CD8-positive, alpha-beta memory T cell (primary cell): ENCODE measurements at regions not wholly inside any gene's neighbourhood (a gene's known extent, or its start where the extent isn't known, plus 50 kb on each side); places are given as distances from the start of the nearest gene placed in this dataset.

Experiments
- CTCF ChIA-PET: fragments of 350-600 bp; sonication (Branson Sonifier 250); formaldehyde crosslinking; loops from one replicate; lab custom pipeline; 2021; ENCODE audit warnings: antibody characterized with exemption; lab: Charles Lee
- POLR2A ChIA-PET: fragments of 350-600 bp; sonication (Branson Sonifier 250); formaldehyde crosslinking; loops from one replicate; lab custom pipeline; 2021; ENCODE audit warnings: antibody characterized with exemption; lab: Charles Lee
- DNase-seq, 5 donors: peaks; one replicate each; pipeline versions ENCODE4 v3.0.0 to v3.0.0-alpha.2; 2020 to 2022; ENCODE audit warnings: mixed read lengths in 1 of 5
- H3K27ac ChIP-seq: one replicate; pipeline ENCODE4 v1.7.0; 2013; ENCODE audit warnings: low read depth, mild to moderate bottlenecking, low read length, moderate library complexity
- H3K27me3 ChIP-seq: 2 replicates; pipeline ENCODE4 v1.7.0; 2013; ENCODE audit warnings: low read length, mild to moderate bottlenecking; ENCODE audit not compliant: insufficient read depth, poor library complexity, severe bottlenecking
- H3K36me3 ChIP-seq: 2 replicates; pipeline ENCODE4 v1.7.0; 2013; ENCODE audit warnings: mild to moderate bottlenecking, low read length, moderate library complexity; ENCODE audit not compliant: insufficient read depth
- H3K4me1 ChIP-seq: 2 replicates; pipeline ENCODE4 v1.7.0; 2013; ENCODE audit warnings: mild to moderate bottlenecking, low read length, moderate library complexity; ENCODE audit not compliant: insufficient read depth
- H3K4me3 ChIP-seq: 2 replicates; pipeline ENCODE4 v1.7.0; 2013; ENCODE audit warnings: mild to moderate bottlenecking, low read length
- H3K9me3 ChIP-seq: 2 replicates; pipeline ENCODE4 v1.7.0; 2013; ENCODE audit warnings: mild to moderate bottlenecking, low read length
- H3K27ac Mint-ChIP-seq, 8 donors: one replicate each; pipeline ENCODE4 v1.8.0; 2020 to 2021; ENCODE audit warnings: mixed read lengths in 8 of 8, mild to moderate bottlenecking in 6 of 8, inconsistent platforms in 3 of 8, moderate library complexity in 3 of 8
- H3K27me3 Mint-ChIP-seq, 2 donors: one replicate each; pipeline ENCODE4 v1.8.0; 2020 to 2021; ENCODE audit warnings: mixed read lengths in 2 of 2, mild to moderate bottlenecking in 1 of 2, moderate library complexity in 1 of 2
- H3K36me3 Mint-ChIP-seq, 3 donors: one replicate each; pipeline ENCODE4 v1.8.0; 2020 to 2021; ENCODE audit warnings: mixed read lengths in 3 of 3, inconsistent platforms in 1 of 3, mild to moderate bottlenecking in 1 of 3
- H3K4me1 Mint-ChIP-seq, 3 donors: one replicate each; pipeline ENCODE4 v1.8.0; 2020 to 2021; ENCODE audit warnings: mixed read lengths in 3 of 3, inconsistent platforms in 1 of 3, mild to moderate bottlenecking in 1 of 3
- H3K4me3 Mint-ChIP-seq, 7 donors: one replicate each; pipeline ENCODE4 v1.8.0; 2020 to 2021; ENCODE audit warnings: mixed read lengths in 7 of 7, mild to moderate bottlenecking in 6 of 7, moderate library complexity in 4 of 7, inconsistent platforms in 2 of 7
- H3K9me3 Mint-ChIP-seq, 5 donors: one replicate each; pipeline ENCODE4 v1.8.0; 2020 to 2022; ENCODE audit warnings: mixed read lengths in 5 of 5, mild to moderate bottlenecking in 3 of 5, moderate library complexity in 2 of 5, inconsistent platforms in 1 of 5

DNA sequence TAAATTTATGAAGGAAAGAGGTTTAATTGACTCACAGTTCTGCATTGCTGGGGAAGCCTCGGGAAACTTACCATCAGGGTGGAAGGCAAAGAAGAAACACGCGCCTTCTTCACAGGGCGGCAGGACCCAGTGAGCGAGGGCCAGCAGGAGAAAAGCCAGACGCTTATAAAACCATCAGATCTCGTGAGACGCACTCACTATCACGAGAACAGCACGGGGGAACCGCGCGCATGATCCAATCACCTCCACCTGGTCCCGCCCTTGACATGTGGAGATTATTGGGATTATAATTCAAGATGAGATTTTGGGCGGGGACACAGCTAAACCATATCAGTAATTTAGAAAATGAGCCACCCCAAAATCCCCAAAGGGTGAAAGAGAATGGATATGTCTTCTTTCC lies 187.1 kb downstream of the RAP2A start:
- Histone ChIP-seq H3K27me3 (no peaks in the 10 kb centered on the region), H3K4me3 (no peak overlapping the region), H3K9me3 (no peaks in the 10 kb centered on the region), H3K4me1 (no peaks in the 10 kb centered on the region), H3K36me3 (no peaks in the 10 kb centered on the region), H3K27ac (no peak overlapping the region)
- ChIA-PET CTCF (no interaction called here), POLR2A (no interaction called here)
- no peak overlapping the region for H3K27ac Mint-ChIP-seq
- no peaks in the 10 kb centered on the region for H3K4me1 Mint-ChIP-seq
- no peak overlapping the region for H3K4me3 Mint-ChIP-seq
- no peaks in the 10 kb centered on the region for H3K36me3 Mint-ChIP-seq
- H3K9me3 Mint-ChIP-seq = no peaks in the 10 kb centered on the region
- peaks cover 2 to 17% of the 10 kb centered on the region in 2 donors for H3K27me3 Mint-ChIP-seq
- no peak for DNase-seq

- Mint-ChIP-seq H3K9me3 (no peaks in the 10 kb centered on the region), H3K27ac (no peak overlapping the region), H3K36me3 (no peaks in the 10 kb centered on the region), H3K27me3 (peaks cover 1 to 14% of the 10 kb centered on the region in 2 donors), H3K4me1 (no peaks in the 10 kb centered on the region), H3K4me3 (no peak overlapping the region)
- no peak overlapping the region for H3K27ac ChIP-seq
- no peaks in the 10 kb centered on the region for H3K36me3 ChIP-seq
- ChIA-PET CTCF (no interaction called here), POLR2A (no interaction called here)
- no peaks in the 10 kb centered on the region for H3K4me1 ChIP-seq
- no peaks in the 10 kb centered on the region for H3K9me3 ChIP-seq
- no peaks in the 10 kb centered on the region for H3K27me3 ChIP-seq
- no peak for DNase-seq
- H3K4me3 ChIP-seq = no peak overlapping the region
Measured at GRCh38 chr13:97621631-97622030, 187.7 kb downstream of the RAP2A start.

DNA sequence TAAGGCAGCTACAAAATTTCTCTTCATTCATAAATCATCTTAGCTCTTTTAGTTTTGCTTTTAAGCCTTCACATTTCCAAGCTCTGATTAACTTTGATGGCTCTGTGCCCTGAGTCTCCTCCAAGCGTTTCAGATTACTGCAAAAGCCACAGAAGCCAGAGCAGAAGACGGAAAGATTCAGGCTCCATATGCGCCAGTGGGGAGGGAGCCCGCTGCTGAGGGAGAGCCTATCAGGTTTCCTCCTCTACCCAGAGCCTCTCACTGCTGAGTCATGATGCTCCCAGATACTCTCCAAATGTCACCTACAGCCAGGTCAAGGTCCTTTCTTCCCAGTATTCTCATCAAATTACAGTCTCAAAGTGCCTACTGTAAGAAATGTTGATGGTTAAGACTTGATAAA lies 193.6 kb downstream of the RAP2A start:
- Histone ChIP-seq H3K36me3 (no peaks in the 10 kb centered on the region), H3K27ac (no peak overlapping the region), H3K4me3 (no peak overlapping the region), H3K9me3 (no peaks in the 10 kb centered on the region), H3K4me1 (no peaks in the 10 kb centered on the region), H3K27me3 (no peaks in the 10 kb centered on the region)
- H3K27me3 Mint-ChIP-seq = peaks cover 4 to 6% of the 10 kb centered on the region in 2 donors
- H3K9me3 Mint-ChIP-seq = peaks cover 0 to 6% (median 5%) of the 10 kb centered on the region in 5 donors
- POLR2A ChIA-PET = no interaction called here
- H3K27ac Mint-ChIP-seq = no peak overlapping the region
- no peaks in the 10 kb centered on the region for H3K4me1 Mint-ChIP-seq
- H3K36me3 Mint-ChIP-seq = no peaks in the 10 kb centered on the region
- DNase-seq = no peak
- CTCF ChIA-PET = no interaction called here
- no peak overlapping the region for H3K4me3 Mint-ChIP-seq

DNA sequence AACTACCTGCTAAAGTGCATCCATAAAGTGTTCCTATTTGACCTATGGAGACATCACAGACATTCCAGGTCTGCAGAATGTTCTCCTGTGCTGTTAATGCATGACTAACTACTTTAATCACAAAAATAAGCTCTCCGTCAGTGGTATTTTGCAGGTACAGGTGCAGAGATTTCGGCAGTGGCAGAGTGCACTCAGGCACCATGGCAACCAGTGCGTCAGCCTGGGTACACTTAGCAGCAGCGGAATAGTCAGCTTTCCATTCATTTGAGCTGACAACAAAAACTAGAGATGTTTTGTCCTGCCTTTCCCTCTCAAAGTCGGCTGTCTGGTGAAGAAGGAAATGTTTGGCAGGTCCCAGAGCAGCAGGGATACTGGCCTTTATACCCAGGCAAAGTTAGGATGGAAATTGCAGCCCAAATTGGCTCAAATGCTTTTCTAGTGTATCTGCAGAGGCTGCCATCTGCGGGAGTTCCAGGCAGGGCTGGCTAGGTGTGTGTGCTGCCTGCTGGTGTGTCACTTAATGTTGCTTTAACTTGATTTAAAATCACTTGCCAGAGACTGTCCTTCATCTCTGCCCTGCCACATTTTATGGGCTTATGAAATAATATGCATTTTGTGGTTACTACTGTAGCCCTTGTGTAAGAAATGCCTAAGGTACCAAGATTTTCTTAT lies 195.8 kb downstream of the RAP2A start:
- no peaks in the 10 kb centered on the region for H3K36me3 Mint-ChIP-seq
- H3K4me3 ChIP-seq = no peak overlapping the region
- H3K27ac ChIP-seq = no peak overlapping the region
- H3K4me3 Mint-ChIP-seq = no peak overlapping the region
- ChIA-PET CTCF (no interaction called here), POLR2A (no interaction called here)
- no peaks in the 10 kb centered on the region for H3K4me1 Mint-ChIP-seq
- DNase-seq = no peak
- H3K36me3 ChIP-seq = no peaks in the 10 kb centered on the region
- no peaks in the 10 kb centered on the region for H3K27me3 ChIP-seq
- no peaks in the 10 kb centered on the region for H3K9me3 ChIP-seq
- H3K27me3 Mint-ChIP-seq = peaks cover 4 to 6% of the 10 kb centered on the region in 2 donors
- H3K4me1 ChIP-seq = no peaks in the 10 kb centered on the region
- peaks cover 4 to 10% (median 7%) of the 10 kb centered on the region in 5 donors for H3K9me3 Mint-ChIP-seq
- H3K27ac Mint-ChIP-seq = no peak overlapping the region

GRCh38 chr13:97630725-97631124 lies 196.8 kb downstream of the RAP2A start:
- H3K27ac ChIP-seq = no peak overlapping the region
- ChIA-PET CTCF (no interaction called here), POLR2A (no interaction called here)

GRCh38 chr13:97631158-97631557 lies 197.2 kb downstream of the RAP2A start:
- POLR2A ChIA-PET = no interaction called here

More at GRCh38 chr13:97630725-97631124, 196.8 kb downstream of the RAP2A start:
- Mint-ChIP-seq H3K27ac (no peak overlapping the region), H3K36me3 (no peaks in the 10 kb centered on the region), H3K27me3 (peaks cover 4 to 8% of the 10 kb centered on the region in 2 donors), H3K9me3 (peaks cover 4 to 10% (median 7%) of the 10 kb centered on the region in 5 donors), H3K4me1 (no peaks in the 10 kb centered on the region), H3K4me3 (no peak overlapping the region)
- no peak for DNase-seq
- H3K9me3 ChIP-seq = no peaks in the 10 kb centered on the region
- no peak overlapping the region for H3K4me3 ChIP-seq
- no peaks in the 10 kb centered on the region for H3K4me1 ChIP-seq
- H3K36me3 ChIP-seq = no peaks in the 10 kb centered on the region
- H3K27me3 ChIP-seq = no peaks in the 10 kb centered on the region

GRCh38 chr13:97639236-97639635 lies 205.3 kb downstream of the RAP2A start:
- no peak for DNase-seq
- Histone ChIP-seq H3K36me3 (no peaks in the 10 kb centered on the region), H3K4me3 (no peak overlapping the region), H3K27me3 (no peaks in the 10 kb centered on the region), H3K27ac (no peak overlapping the region), H3K9me3 (no peaks in the 10 kb centered on the region), H3K4me1 (no peaks in the 10 kb centered on the region)
- H3K27ac Mint-ChIP-seq = no peak overlapping the region
- ChIA-PET CTCF (no interaction called here), POLR2A (no interaction called here)
- peaks cover 0 to 2% of the 10 kb centered on the region in 2 donors for H3K27me3 Mint-ChIP-seq
- H3K4me1 Mint-ChIP-seq = no peaks in the 10 kb centered on the region
- no peak overlapping the region for H3K4me3 Mint-ChIP-seq
- no peaks in the 10 kb centered on the region for H3K36me3 Mint-ChIP-seq
- no peaks in the 10 kb centered on the region for H3K9me3 Mint-ChIP-seq

More at GRCh38 chr13:97631158-97631557, 197.2 kb downstream of the RAP2A start:
- Mint-ChIP-seq H3K4me3 (no peak overlapping the region), H3K36me3 (no peaks in the 10 kb centered on the region), H3K27me3 (peaks cover 4 to 9% of the 10 kb centered on the region in 2 donors), H3K9me3 (peaks cover 4 to 10% (median 7%) of the 10 kb centered on the region in 5 donors), H3K4me1 (no peaks in the 10 kb centered on the region), H3K27ac (no peak overlapping the region)
- CTCF ChIA-PET = no interaction called here
- Histone ChIP-seq H3K27me3 (no peaks in the 10 kb centered on the region), H3K4me3 (no peak overlapping the region), H3K4me1 (no peaks in the 10 kb centered on the region), H3K9me3 (no peaks in the 10 kb centered on the region), H3K27ac (no peak overlapping the region), H3K36me3 (no peaks in the 10 kb centered on the region)
- no peak for DNase-seq

GRCh38 chr13:97640268-97640667 lies 206.3 kb downstream of the RAP2A start:
- no peak overlapping the region for H3K4me3 ChIP-seq
- H3K36me3 ChIP-seq = no peaks in the 10 kb centered on the region
- no peak overlapping the region for H3K4me3 Mint-ChIP-seq
- no peak for DNase-seq
- peaks cover 0 to 2% of the 10 kb centered on the region in 2 donors for H3K27me3 Mint-ChIP-seq
- H3K27ac ChIP-seq = no peak overlapping the region
- H3K9me3 ChIP-seq = no peaks in the 10 kb centered on the region
- no peaks in the 10 kb centered on the region for H3K27me3 ChIP-seq
- no peaks in the 10 kb centered on the region for H3K4me1 Mint-ChIP-seq
- no peaks in the 10 kb centered on the region for H3K4me1 ChIP-seq
- no peak overlapping the region for H3K27ac Mint-ChIP-seq
- CTCF ChIA-PET = no interaction called here
- POLR2A ChIA-PET = no interaction called here
- H3K9me3 Mint-ChIP-seq = no peaks in the 10 kb centered on the region
- no peaks in the 10 kb centered on the region for H3K36me3 Mint-ChIP-seq
